Hepatocyte (in vitro differentiated cells): ENCODE measurements at regions not wholly inside any gene's neighbourhood (a gene's known extent, or its start where the extent isn't known, plus 50 kb on each side); places are given as distances from the start of the nearest gene placed in this dataset.

Source experiments
- CTCF ChIP-seq: fragments of 200-600 bp; sonication (generic); IDR thresholded peaks from 2 replicates; pipeline ENCODE4 v1.5.1; 2016; ENCODE audit warnings: antibody characterized with exemption, mild to moderate bottlenecking; ENCODE audit not compliant: poor library complexity
- EZH2 ChIP-seq: fragments of 200-600 bp; sonication (generic); IDR thresholded peaks from 2 replicates; pipeline ENCODE4 v1.6.1; 2016; ENCODE audit warnings: antibody characterized with exemption, mild to moderate bottlenecking, borderline replicate concordance
- EZH2phosphoT487 ChIP-seq: fragments of 200-600 bp; sonication (generic); IDR thresholded peaks from one replicate; pipeline ENCODE4 v1.6.1; 2018; ENCODE audit warnings: antibody characterized with exemption, mild to moderate bottlenecking, low read depth, moderate library complexity; ENCODE audit not compliant: unreplicated experiment, severe bottlenecking

- TF ChIP-seq CTCF (no peak), EZH2 (no peak), EZH2phosphoT487 (no peak)
These were observed 523.7 kb downstream of the NR2F1-AS1 start for GRCh38 chr5:93057311-93057710.
